Omental fat pad (tissue), 3 donors: ENCODE measurements at regions not wholly inside any gene's neighbourhood (a gene's known extent, or its start where the extent isn't known, plus 50 kb on each side); places are given as distances from the start of the nearest gene placed in this dataset.
"Not testable (repeated sequence)": the region's sequence is repeated elsewhere in the genome, so short reads cannot be mapped to it uniquely, and the experiment has no call there.

ENCODE experiments used
- ATAC-seq: fragments of 150-250 bp; one replicate; pipeline ENCODE4 v1.9.1; 2016; ENCODE audit warnings: mild to moderate bottlenecking, moderate library complexity; ENCODE audit not compliant: low FRiP score
- DNase-seq: peaks from one replicate; pipeline ENCODE4 v3.0.0-alpha.2; 2019; ENCODE audit warnings: low spot score
- TF ChIP-seq, protein P1 (sequence below), 3 donors: fragments of 450-650 bp; IDR thresholded peaks; one replicate each; pipeline ENCODE4 v1.5.1; 2016 to 2017; ENCODE audit warnings: antibody characterized with exemption in 3 of 3, mild to moderate bottlenecking in 3 of 3, moderate library complexity in 2 of 3

DNA sequence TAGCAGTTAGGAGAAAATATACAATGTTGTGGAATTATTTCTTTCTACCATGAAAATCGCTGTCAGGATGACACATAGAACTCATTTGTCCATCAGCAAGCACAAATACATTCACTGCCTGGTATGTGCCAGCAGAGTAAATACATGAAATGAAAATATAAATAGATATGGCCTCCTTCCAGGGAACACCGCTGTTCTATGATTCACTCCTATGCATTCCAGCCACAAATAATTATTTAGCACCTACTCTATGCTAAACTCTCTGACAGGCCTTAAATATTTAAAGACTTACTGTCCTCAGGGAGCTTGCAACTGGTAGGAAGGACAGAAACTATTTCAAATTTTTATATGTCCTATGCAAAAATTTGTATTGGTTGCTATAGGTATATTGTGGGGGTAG, 975.0 kb upstream of the NCAM2 start:
- no peak for ATAC-seq
- TF ChIP-seq, protein P1, sequence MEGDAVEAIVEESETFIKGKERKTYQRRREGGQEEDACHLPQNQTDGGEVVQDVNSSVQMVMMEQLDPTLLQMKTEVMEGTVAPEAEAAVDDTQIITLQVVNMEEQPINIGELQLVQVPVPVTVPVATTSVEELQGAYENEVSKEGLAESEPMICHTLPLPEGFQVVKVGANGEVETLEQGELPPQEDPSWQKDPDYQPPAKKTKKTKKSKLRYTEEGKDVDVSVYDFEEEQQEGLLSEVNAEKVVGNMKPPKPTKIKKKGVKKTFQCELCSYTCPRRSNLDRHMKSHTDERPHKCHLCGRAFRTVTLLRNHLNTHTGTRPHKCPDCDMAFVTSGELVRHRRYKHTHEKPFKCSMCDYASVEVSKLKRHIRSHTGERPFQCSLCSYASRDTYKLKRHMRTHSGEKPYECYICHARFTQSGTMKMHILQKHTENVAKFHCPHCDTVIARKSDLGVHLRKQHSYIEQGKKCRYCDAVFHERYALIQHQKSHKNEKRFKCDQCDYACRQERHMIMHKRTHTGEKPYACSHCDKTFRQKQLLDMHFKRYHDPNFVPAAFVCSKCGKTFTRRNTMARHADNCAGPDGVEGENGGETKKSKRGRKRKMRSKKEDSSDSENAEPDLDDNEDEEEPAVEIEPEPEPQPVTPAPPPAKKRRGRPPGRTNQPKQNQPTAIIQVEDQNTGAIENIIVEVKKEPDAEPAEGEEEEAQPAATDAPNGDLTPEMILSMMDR (IDR thresholded peaks at IDR 0.05) = no peak
- DNase-seq = no peak

DNA sequence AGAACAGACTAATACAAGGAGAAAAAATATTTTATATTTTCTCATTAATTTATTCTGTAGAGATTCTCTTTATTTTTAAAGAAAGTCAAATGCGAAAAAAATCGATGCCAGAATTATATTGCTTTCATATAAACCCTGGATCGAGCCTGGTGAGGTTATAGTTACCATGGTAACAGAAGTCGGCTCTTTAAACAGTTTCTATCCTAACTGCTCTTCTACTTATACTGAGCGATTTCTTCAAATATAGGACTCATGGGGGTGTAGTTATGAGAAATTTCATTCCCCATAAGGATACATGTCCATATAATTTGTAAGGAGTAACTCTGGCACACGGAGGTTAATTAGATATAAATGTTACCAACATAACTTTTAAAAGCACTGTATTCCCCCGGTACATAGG, 973.5 kb upstream of the NCAM2 start:
- ATAC-seq (no peak), DNase-seq (no peak)
- TF ChIP-seq, protein P1 (IDR thresholded peaks at IDR 0.05) = no peak

DNA sequence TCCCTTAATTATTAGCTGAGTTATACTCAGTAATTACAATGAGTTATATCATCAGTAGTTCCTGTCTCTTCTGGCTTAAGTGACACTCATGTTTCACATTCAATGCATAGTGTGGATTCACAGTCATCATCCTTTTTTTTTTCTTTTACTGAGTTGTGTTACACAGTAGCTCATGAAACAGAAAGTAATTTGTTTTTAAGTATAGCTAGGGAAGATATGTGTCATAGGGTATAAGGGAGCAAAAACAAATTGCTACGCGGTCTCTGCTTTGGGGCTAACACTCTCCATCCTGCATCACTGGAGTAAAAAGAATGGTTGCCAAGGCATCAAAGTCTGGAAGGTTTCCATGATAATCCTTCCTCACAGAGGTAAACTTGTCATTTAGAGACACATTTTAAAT, 971.7 kb upstream of the NCAM2 start:
- no peak for DNase-seq
- TF ChIP-seq, protein P1 (IDR thresholded peaks at IDR 0.05) = no peak
- no peak for ATAC-seq

DNA sequence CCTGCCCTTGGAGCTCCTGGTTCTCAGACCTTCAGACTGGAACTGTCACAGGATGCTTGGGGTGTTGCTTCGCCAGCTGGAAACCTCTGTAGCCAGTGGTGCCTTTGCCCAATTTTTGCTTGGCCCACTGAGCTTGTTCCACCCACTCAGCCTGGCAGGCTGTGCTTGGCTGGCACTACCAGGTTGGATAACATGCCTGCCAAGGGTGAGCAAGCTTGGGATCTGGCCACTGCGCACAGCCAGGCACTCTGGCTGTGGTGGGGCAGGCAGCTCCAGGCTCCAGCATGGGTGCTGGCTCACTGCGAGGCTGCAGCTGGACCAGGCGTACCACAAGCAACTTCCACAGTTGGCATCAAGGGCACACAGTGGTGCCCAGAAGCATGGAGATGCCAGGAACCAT, 967.8 kb upstream of the NCAM2 start:
- DNase-seq (no peak), ATAC-seq (no peak)
- TF ChIP-seq, protein P1 (IDR thresholded peaks at IDR 0.05) = no peak

DNA sequence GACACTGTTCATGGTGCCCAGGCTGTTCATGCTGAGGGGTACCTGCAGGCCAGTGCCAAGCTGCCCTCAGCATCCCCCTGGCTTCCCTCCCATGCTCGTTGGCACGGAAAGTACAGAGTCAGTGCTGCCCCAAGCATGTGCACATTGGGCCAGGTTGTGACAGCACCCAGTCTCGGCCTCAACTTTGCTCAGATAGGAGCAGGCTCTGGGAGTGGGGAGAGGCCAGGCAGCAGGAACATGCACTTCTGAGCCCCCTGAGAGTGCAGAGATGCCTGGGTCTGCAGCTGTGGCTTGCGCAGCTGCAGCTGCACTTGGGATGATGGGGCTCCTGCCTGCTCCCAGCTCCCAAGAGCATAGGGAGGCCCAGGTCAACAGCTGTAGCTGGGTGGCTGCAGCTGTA, 966.4 kb upstream of the NCAM2 start:
- DNase-seq (no peak), ATAC-seq (no peak)
- TF ChIP-seq, protein P1 (IDR thresholded peaks at IDR 0.05) = no peak

DNA sequence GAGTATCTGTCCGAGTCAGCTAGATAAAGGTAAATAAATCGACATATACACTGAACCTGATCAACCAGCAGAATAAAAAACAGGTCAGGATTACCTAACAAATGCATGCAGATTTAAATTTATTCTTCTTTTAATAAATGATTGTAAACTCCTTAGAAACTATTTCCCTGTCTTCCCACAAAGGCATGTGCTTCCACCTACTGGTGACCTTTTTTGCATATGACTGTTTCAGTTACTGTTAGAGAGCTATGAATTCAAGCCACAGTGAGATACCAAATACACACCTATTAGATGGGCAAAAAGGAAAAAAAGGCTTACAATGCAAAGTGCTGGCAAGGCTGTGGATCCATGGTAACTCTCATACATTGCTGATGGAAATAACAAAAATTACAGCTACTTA, 957.4 kb upstream of the NCAM2 start:
- DNase-seq (no peak), ATAC-seq (no peak)
- TF ChIP-seq, protein P1 (IDR thresholded peaks at IDR 0.05) = no peak

DNA sequence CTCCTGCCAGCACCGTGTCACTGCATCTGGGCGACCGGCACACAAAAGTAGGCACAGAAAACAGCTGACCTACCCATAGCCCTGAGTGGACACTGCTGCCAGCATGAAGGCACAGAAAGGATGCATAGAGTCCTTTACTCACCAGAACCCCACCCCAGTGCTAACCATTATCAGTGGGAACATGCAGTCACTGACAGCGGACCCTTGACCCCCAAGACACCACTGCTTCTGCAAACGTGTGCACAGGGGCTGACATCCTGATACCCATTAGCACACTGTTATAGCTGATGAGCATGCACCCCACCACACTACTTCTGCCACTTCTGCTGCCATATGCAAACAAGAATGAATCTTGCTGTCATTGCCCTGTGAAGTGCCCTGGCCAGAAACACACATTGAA, 953.0 kb upstream of the NCAM2 start:
- no peak for ATAC-seq
- TF ChIP-seq, protein P1 (IDR thresholded peaks at IDR 0.05) = no peak
- DNase-seq = no peak

DNA sequence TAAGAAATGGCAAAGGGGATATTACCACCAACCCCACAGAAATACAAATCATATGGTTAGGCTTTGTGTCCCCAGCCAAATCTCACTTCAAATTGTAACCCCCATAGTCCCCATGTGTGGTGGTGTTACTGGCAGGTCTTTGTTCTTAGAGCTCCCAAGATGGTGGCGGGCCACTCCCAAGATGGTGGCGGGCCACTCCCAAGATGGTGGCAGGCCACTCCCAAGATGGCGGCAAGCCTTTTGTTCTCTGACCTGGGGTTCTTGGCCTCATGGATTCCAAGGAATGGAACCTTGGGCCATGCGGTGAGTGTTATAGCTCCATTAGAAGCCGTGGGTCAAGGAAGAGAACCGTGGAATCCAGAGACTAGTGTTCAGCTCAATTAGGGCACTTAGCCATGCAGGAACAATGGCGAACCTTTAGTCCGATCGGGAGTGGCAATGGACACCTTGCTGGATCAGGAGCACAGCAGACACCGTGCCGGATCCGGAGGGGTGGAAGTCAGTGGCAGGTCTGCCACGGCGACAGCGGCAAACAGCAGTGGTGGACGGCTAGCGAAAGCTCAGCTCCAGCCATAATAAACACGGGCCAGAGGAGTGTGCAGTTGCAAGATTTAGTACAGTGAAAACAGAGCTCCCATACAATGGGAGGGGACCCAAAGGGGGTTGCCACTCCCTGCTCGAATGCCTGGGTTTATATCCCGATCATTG, 949.9 kb upstream of the NCAM2 start:
- ATAC-seq, DNase-seq: not testable (repeated sequence)
